ENCODE measurements at regions not wholly inside any gene's neighbourhood (a gene's known extent, or its start where the extent isn't known, plus 50 kb on each side); places are given as distances from the start of the nearest gene placed in this dataset.

- no peak overlapping the region for H3K4me3 ChIP-seq (ENCODE audit: low read length)
- TF ChIP-seq EZH2phosphoT487 (IDR thresholded peaks at IDR 0.05; ENCODE audit: borderline replicate concordance, low read length), result no peak
- no peak for TF ChIP-seq CTCF (IDR thresholded peaks at IDR 0.05; ENCODE audit: low read depth, low read length, poor library complexity, severe bottlenecking)
- H4K20me1 ChIP-seq (ENCODE audit: control insufficient read depth, insufficient read depth, low read depth, low read length), result no peaks in the 10 kb centered on the region
- no peak overlapping the region for H3K4me2 ChIP-seq (ENCODE audit: low read length)
- H3K27me3 ChIP-seq (ENCODE audit: control insufficient read depth, low read length), result no peaks in the 10 kb centered on the region
- no peak overlapping the region for H3K27ac ChIP-seq (ENCODE audit: low read depth, low read length)
- no peaks in the 10 kb centered on the region for H3K36me3 ChIP-seq (ENCODE audit: control insufficient read depth, low read length)
- no peaks in the 10 kb centered on the region for H3F3A ChIP-seq (ENCODE audit: control insufficient read depth, insufficient read depth)
- H3K4me1 ChIP-seq (ENCODE audit: control insufficient read depth, low read length), result no peaks in the 10 kb centered on the region
- H3K9me2 ChIP-seq (replicated peaks; ENCODE audit: control insufficient read depth, low read length), result no peaks in the 10 kb centered on the region
- no peaks in the 10 kb centered on the region for H3K9me3 ChIP-seq (ENCODE audit: control insufficient read depth, insufficient read depth, low read length)
- H3K79me2 ChIP-seq (ENCODE audit: control insufficient read depth, low read length), result no peaks in the 10 kb centered on the region
Measured at GRCh38 chr6:167402195-167402686, 77.4 kb downstream of the TTLL2 start.

- Histone ChIP-seq H3F3A (ENCODE audit: control insufficient read depth, insufficient read depth) (no peaks in the 10 kb centered on the region), H3K4me3 (ENCODE audit: low read length) (no peak overlapping the region), H3K9me3 (ENCODE audit: control insufficient read depth, insufficient read depth, low read length) (no peaks in the 10 kb centered on the region), H3K9me2 (replicated peaks; ENCODE audit: control insufficient read depth, low read length) (no peaks in the 10 kb centered on the region), H4K20me1 (ENCODE audit: control insufficient read depth, insufficient read depth, low read depth, low read length) (no peaks in the 10 kb centered on the region), H3K79me2 (ENCODE audit: control insufficient read depth, low read length) (no peaks in the 10 kb centered on the region), H3K4me1 (ENCODE audit: control insufficient read depth, low read length) (no peaks in the 10 kb centered on the region), H3K4me2 (ENCODE audit: low read length) (no peak overlapping the region), H3K27me3 (ENCODE audit: control insufficient read depth, low read length) (no peaks in the 10 kb centered on the region), H3K27ac (ENCODE audit: low read depth, low read length) (no peak overlapping the region), H3K36me3 (ENCODE audit: control insufficient read depth, low read length) (no peaks in the 10 kb centered on the region)
- no peak for TF ChIP-seq CTCF (IDR thresholded peaks at IDR 0.05; ENCODE audit: low read depth, low read length, poor library complexity, severe bottlenecking)
- TF ChIP-seq EZH2phosphoT487 (IDR thresholded peaks at IDR 0.05; ENCODE audit: borderline replicate concordance, low read length), result no peak
Measured at GRCh38 chr6:167403427-167403826, 78.5 kb downstream of the TTLL2 start.

GRCh38 chr6:167404385-167405049 lies 79.6 kb downstream of the TTLL2 start:
- no peaks in the 10 kb centered on the region for H3K79me2 ChIP-seq (ENCODE audit: control insufficient read depth, low read length)
- no peak overlapping the region for H3K27ac ChIP-seq (ENCODE audit: low read depth, low read length)
- no peak overlapping the region for H3K4me2 ChIP-seq (ENCODE audit: low read length)
- no peaks in the 10 kb centered on the region for H3K9me3 ChIP-seq (ENCODE audit: control insufficient read depth, insufficient read depth, low read length)
- H3K4me3 ChIP-seq (ENCODE audit: low read length), result no peak overlapping the region
- no peaks in the 10 kb centered on the region for H3K9me2 ChIP-seq (replicated peaks; ENCODE audit: control insufficient read depth, low read length)
- H3K36me3 ChIP-seq (ENCODE audit: control insufficient read depth, low read length), result no peaks in the 10 kb centered on the region
- H3K27me3 ChIP-seq (ENCODE audit: control insufficient read depth, low read length), result no peaks in the 10 kb centered on the region
- no peaks in the 10 kb centered on the region for H3F3A ChIP-seq (ENCODE audit: control insufficient read depth, insufficient read depth)
- no peaks in the 10 kb centered on the region for H4K20me1 ChIP-seq (ENCODE audit: control insufficient read depth, insufficient read depth, low read depth, low read length)
- H3K4me1 ChIP-seq (ENCODE audit: control insufficient read depth, low read length), result no peaks in the 10 kb centered on the region
- TF ChIP-seq EZH2phosphoT487 (IDR thresholded peaks at IDR 0.05; ENCODE audit: borderline replicate concordance, low read length) (no peak), CTCF (IDR thresholded peaks at IDR 0.05; ENCODE audit: low read depth, low read length, poor library complexity, severe bottlenecking) (no peak)

Data from DOHH2 (cell line).